IMR-90 (cell line): ENCODE measurements at regions not wholly inside any gene's neighbourhood (a gene's known extent, or its start where the extent isn't known, plus 50 kb on each side); places are given as distances from the start of the nearest gene placed in this dataset.
"Not testable (repeated sequence)": the region's sequence is repeated elsewhere in the genome, so short reads cannot be mapped to it uniquely, and the experiment has no call there.

Experiments used
- ATAC-seq: fragments of 200-7000 bp; cut with Tn5 transposase; 2 replicates; pipeline ENCODE4 v1.9.1; 2020; ENCODE audit warnings: low read depth, mild to moderate bottlenecking, moderate library complexity
- BruUV-seq: library from RNA; stranded (reverse); fragments of 400-500 nt; replicated peaks from 2 replicates; lab custom pipeline; 2021; lab: Mats Ljungman, UMichigan
- CTCF ChIA-PET: fragments of 300-600 bp; formaldehyde crosslinking; extraction: SDS; loops from one replicate; lab custom pipeline; 2021; ENCODE audit warnings: antibody characterized with exemption; lab: Yijun Ruan, JAX
- POLR2A ChIA-PET: fragments of 300-600 bp; sonication (Branson Sonifier 250); formaldehyde crosslinking; loops from one replicate; lab custom pipeline; 2022; ENCODE audit warnings: antibody characterized with exemption; ENCODE audit not compliant: unreplicated experiment; lab: Charles Lee
- DNase-seq: peaks from one replicate; pipeline ENCODE4 v3.0.0; 2013
- H2AFZ ChIP-seq: replicated peaks from 2 replicates; pipeline ENCODE3; 2013; ENCODE audit warnings: low read length, mild to moderate bottlenecking; ENCODE audit not compliant: poor library complexity
- H2AK5ac ChIP-seq: 2 replicates; pipeline ENCODE4 v1.6.1; 2013; ENCODE audit warnings: low read depth, low read length, inconsistent platforms
- H2AK9ac ChIP-seq: replicated peaks from 2 replicates; pipeline ENCODE3; 2013; ENCODE audit warnings: mild to moderate bottlenecking, low read depth, low read length, moderate library complexity; ENCODE audit not compliant: poor library complexity
- H2BK120ac ChIP-seq: 2 replicates; pipeline ENCODE4 v1.6.1; 2013; ENCODE audit warnings: low read depth, low read length, inconsistent platforms
- H2BK15ac ChIP-seq: 3 replicates; pipeline ENCODE4 v1.6.1; 2013; ENCODE audit warnings: low read depth, low read length, inconsistent platforms
- H2BK20ac ChIP-seq: 2 replicates; pipeline ENCODE4 v1.6.1; 2013; ENCODE audit warnings: low read depth, mild to moderate bottlenecking, inconsistent platforms, low read length, moderate library complexity
- H2BK5ac ChIP-seq: 2 replicates; pipeline ENCODE4 v1.6.1; 2013; ENCODE audit warnings: mild to moderate bottlenecking, low read depth, low read length, inconsistent platforms; ENCODE audit not compliant: poor library complexity, severe bottlenecking
- H3K14ac ChIP-seq: replicated peaks from 2 replicates; pipeline ENCODE4 v1.6.1; 2013; ENCODE audit warnings: low read depth, low read length, inconsistent platforms
- H3K18ac ChIP-seq: 2 replicates; pipeline ENCODE4 v1.6.1; 2013; ENCODE audit warnings: low read depth, low read length, control low read depth
- H3K23ac ChIP-seq: 2 replicates; pipeline ENCODE4 v1.6.1; 2013; ENCODE audit warnings: low read depth, low read length, inconsistent platforms
- H3K27ac ChIP-seq: 2 replicates; pipeline ENCODE4 v1.5.1; 2013; ENCODE audit warnings: mild to moderate bottlenecking, control low read depth, low read length; ENCODE audit not compliant: insufficient read depth
- H3K27me3 ChIP-seq: 2 replicates; pipeline ENCODE4 v1.6.1; 2013; ENCODE audit warnings: low read length; ENCODE audit not compliant: control insufficient read depth, insufficient read depth
- H3K36me3 ChIP-seq: 2 replicates; pipeline ENCODE4 v1.6.1; 2013; ENCODE audit warnings: low read length, mixed read lengths; ENCODE audit not compliant: control insufficient read depth, insufficient read depth
- H3K4ac ChIP-seq: 2 replicates; pipeline ENCODE4 v1.6.1; 2013; ENCODE audit warnings: low read depth, low read length, inconsistent platforms
- H3K4me1 ChIP-seq: 2 replicates; pipeline ENCODE4 v1.6.1; 2013; ENCODE audit warnings: low read length, mixed read lengths; ENCODE audit not compliant: control insufficient read depth, insufficient read depth
- H3K4me2 ChIP-seq: 2 replicates; pipeline ENCODE4 v1.6.1; 2013; ENCODE audit warnings: low read depth, mild to moderate bottlenecking, control low read depth, low read length, moderate library complexity
- H3K4me3 ChIP-seq: 2 replicates; pipeline ENCODE4 v1.5.1; 2013; ENCODE audit warnings: low read depth, mild to moderate bottlenecking, control low read depth, low read length, moderate library complexity; ENCODE audit not compliant: insufficient read depth
- H3K56ac ChIP-seq: 2 replicates; pipeline ENCODE4 v1.6.1; 2013; ENCODE audit warnings: low read length, inconsistent platforms; ENCODE audit not compliant: insufficient read depth; ENCODE audit errors: extremely low read depth
- H3K79me1 ChIP-seq, 2 experiments: 2 replicates each; pipeline ENCODE4 v1.6.1; 2013; ENCODE audit warnings: low read length in 2 of 2, inconsistent platforms in 1 of 2, low read depth in 1 of 2
- H3K9ac ChIP-seq: 2 replicates; pipeline ENCODE4 v1.6.1; 2013; ENCODE audit warnings: low read depth, low read length, control low read depth
- H3K9me1 ChIP-seq: 2 replicates; pipeline ENCODE4 v1.6.1; 2013; ENCODE audit warnings: low read length, inconsistent platforms; ENCODE audit not compliant: insufficient read depth
- H3K9me3 ChIP-seq: 2 replicates; pipeline ENCODE4 v1.6.1; 2013; ENCODE audit warnings: low read length; ENCODE audit not compliant: control insufficient read depth, insufficient read depth
- H4K20me1 ChIP-seq: 2 replicates; pipeline ENCODE4 v1.6.1; 2013; ENCODE audit warnings: low read length, inconsistent platforms; ENCODE audit not compliant: insufficient read depth
- H4K5ac ChIP-seq: 2 replicates; pipeline ENCODE4 v1.6.1; 2013; ENCODE audit warnings: mild to moderate bottlenecking, low read depth, low read length, control low read depth
- H4K8ac ChIP-seq, 2 experiments: 2 replicates each; pipeline ENCODE4 v1.6.1; 2013; ENCODE audit warnings: low read depth in 2 of 2, low read length in 2 of 2, control low read depth in 1 of 2, inconsistent platforms in 1 of 2
- H4K91ac ChIP-seq: 2 replicates; pipeline ENCODE4 v1.6.1; 2013; ENCODE audit warnings: low read depth, low read length, inconsistent platforms; ENCODE audit not compliant: insufficient read depth
- CHD1 ChIP-seq: IDR thresholded peaks from 2 replicates; pipeline ENCODE4 v1.6.1; 2012; ENCODE audit warnings: low read depth, low read length, improper control_type of control experiment
- WGBS, 2 experiments: methylation state at CpG; one replicate each; pipeline versions ENCODE4 v1.1.5 to v1.1.7; 2013; ENCODE audit warnings: missing lambda C conversion rate in 2 of 2; ENCODE audit not compliant: insufficient read length in 1 of 2; ENCODE audit errors: extremely low coverage in 2 of 2; 5-methylcytosine and 5-hydroxymethylcytosine counted together
- dilution Hi-C: fragments of 300-500 bp; cut with HindIII; formaldehyde crosslinking; loops from one replicate; pipeline ENCODE4 v1.14.3; 2018; ENCODE audit warnings: low sequenced_read_pairs; ENCODE audit not compliant: unreplicated experiment
- in situ Hi-C: fragments of 300-500 bp; cut with MboI; formaldehyde crosslinking; loops from 3 replicates; pipeline ENCODE4 v1.14.3; 2019; ENCODE audit warnings: low sequenced_read_pairs, inconsistent platforms, mixed read lengths
- intact Hi-C: fragments of 100-400 bp; cut with micrococcal nuclease; formaldehyde crosslinking; loops from 2 replicates; pipeline ENCODE4 v1.10.0; 2022

DNA sequence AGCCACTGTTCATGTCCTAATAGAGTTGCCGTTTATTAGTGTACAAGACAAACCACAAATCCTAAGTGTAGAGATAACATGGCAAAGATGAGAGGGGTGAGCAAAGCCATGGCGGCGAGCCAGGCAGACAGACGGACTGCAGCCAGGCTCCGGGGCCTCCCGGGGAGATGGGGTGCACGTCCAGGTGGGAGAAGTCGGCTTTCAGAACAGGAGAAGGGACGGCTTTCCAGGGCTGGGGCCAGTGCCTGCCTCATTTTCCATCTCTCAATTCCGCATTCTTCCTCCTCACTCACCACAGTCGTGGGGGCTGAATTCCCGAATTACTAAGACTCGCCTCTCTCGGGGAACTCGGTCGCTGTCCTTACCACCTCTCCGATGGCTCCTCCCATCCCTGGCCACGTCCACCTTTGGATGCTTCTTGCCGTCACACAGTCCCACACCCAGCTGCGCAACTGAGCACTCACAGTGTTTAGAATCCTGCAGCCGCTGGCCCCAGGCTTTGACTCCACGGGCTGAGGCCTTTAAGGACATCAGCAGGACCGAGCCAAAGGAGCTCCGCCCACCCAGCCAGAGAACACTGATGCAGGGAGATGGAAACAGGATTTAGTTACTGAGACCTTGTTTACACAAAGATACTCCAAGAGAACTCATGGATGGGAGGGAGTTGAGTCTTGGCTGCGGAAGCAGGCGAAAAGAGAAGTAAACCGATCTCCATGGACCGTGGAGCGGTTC, 59.7 kb downstream of the RNF112 start (continued):
- TF ChIP-seq CHD1, result no peak

- BruUV-seq, H3K23ac ChIP-seq, POLR2A ChIA-PET, H3K14ac ChIP-seq, H4K8ac ChIP-seq, H2AFZ ChIP-seq, in situ Hi-C loops, H3K9me3 ChIP-seq, H2BK5ac ChIP-seq, H3K56ac ChIP-seq, H3K9me1 ChIP-seq, H3K9ac ChIP-seq, H3K27me3 ChIP-seq, DNase-seq, H3K36me3 ChIP-seq, H4K5ac ChIP-seq, H4K91ac ChIP-seq, H3K4me2 ChIP-seq, CTCF ChIA-PET, H2BK15ac ChIP-seq, H2BK120ac ChIP-seq, H3K4me1 ChIP-seq, H3K18ac ChIP-seq, H4K20me1 ChIP-seq, H3K27ac ChIP-seq, H3K4ac ChIP-seq, H2AK9ac ChIP-seq, ATAC-seq, H2AK5ac ChIP-seq, H3K79me1 ChIP-seq, intact Hi-C loops, H2BK20ac ChIP-seq, dilution Hi-C loops, H3K4me3 ChIP-seq: not testable (repeated sequence)
- no CpG with 5 or more reads among the region's 3 CpGs for WGBS, 2 experiments
Measured at GRCh38 chr17:19474405-19474804, 59.2 kb upstream of the SLC47A1 start.

GRCh38 chr17:19475800-19476199, 57.9 kb upstream of the SLC47A1 start:
- H2BK20ac ChIP-seq, H3K27me3 ChIP-seq, H2BK5ac ChIP-seq, H2BK120ac ChIP-seq, dilution Hi-C loops, DNase-seq, H3K18ac ChIP-seq, H3K4me1 ChIP-seq, H2AFZ ChIP-seq, H2AK5ac ChIP-seq, H2BK15ac ChIP-seq, H4K91ac ChIP-seq, H3K9me1 ChIP-seq, H3K79me1 ChIP-seq, H3K4ac ChIP-seq, H4K5ac ChIP-seq, ATAC-seq, H3K4me2 ChIP-seq, H3K14ac ChIP-seq, H3K9ac ChIP-seq, H2AK9ac ChIP-seq, H3K23ac ChIP-seq, intact Hi-C loops, H3K56ac ChIP-seq, in situ Hi-C loops, H4K20me1 ChIP-seq, BruUV-seq, POLR2A ChIA-PET, H3K36me3 ChIP-seq, H3K4me3 ChIP-seq, H3K27ac ChIP-seq, CTCF ChIA-PET, H3K9me3 ChIP-seq, H4K8ac ChIP-seq: not testable (repeated sequence)
- WGBS, 2 experiments, result no CpG with 5 or more reads among the region's 31 CpGs
